ENCODE measurements at regions not wholly inside any gene's neighbourhood (a gene's known extent, or its start where the extent isn't known, plus 50 kb on each side); places are given as distances from the start of the nearest gene placed in this dataset.
"Not testable (repeated sequence)": the region's sequence is repeated elsewhere in the genome, so short reads cannot be mapped to it uniquely, and the experiment has no call there.

- no peak for DNase-seq (ENCODE audit: low read depth, low spot score)
Measured at GRCh38 chr2:237234268-237234667, 148.6 kb downstream of the COPS8 start.

DNA sequence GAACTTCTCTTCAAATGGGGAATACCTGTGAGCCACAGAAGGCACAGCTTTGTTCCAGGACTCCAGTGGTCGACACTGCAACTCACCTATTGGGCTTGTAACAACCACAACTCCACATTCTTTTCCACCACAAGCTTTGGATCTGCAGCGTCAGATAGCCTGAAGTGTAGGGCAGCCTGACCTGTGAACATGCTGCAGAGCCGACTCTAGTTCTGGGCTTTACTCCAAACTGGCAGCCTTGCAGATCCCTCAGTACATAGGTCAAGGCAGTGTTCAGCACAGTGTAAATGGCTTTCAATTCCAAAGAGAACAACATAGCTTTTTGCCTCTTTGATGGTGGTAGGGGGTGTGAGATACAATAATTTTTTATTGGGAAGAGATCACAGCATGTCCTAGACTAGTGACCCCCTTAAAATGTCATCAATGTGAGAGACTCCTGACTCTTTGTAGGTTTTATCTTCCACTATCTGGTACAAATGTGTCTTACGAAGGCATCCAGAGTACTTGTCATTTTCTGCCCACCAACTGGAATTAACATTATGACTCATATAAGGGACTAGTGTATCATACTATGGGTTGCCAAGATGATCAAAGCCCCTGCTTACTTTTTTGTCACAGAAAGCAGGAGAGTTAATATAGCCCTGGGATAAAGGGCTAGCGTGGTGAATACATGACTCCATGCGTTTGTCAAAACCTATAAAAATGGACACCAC, 149.8 kb downstream of the COPS8 start:
- DNase-seq (ENCODE audit: low read depth, low spot score): no peak

More at GRCh38 chr2:237234268-237234667, 148.6 kb downstream of the COPS8 start:
- H3K4me3 ChIP-seq (ENCODE audit: low read length): no peak overlapping the region

GRCh38 chr2:237236188-237236587, 150.5 kb downstream of the COPS8 start:
- DNase-seq (ENCODE audit: low read depth, low spot score): no peak
- no peak overlapping the region for H3K4me3 ChIP-seq (ENCODE audit: low read length)

More for the DNA sequence above, 149.8 kb downstream of the COPS8 start:
- no peak overlapping the region for H3K4me3 ChIP-seq (ENCODE audit: low read length)

GRCh38 chr2:237238249-237238648, 152.6 kb downstream of the COPS8 start:
- no peak for DNase-seq (ENCODE audit: low read depth, low spot score)
- no peak overlapping the region for H3K4me3 ChIP-seq (ENCODE audit: low read length)

- DNase-seq (ENCODE audit: low read depth, low spot score): no peak
- H3K4me3 ChIP-seq (ENCODE audit: low read length): no peak overlapping the region
Measured at GRCh38 chr2:237240252-237240651, 154.6 kb downstream of the COPS8 start.

DNA sequence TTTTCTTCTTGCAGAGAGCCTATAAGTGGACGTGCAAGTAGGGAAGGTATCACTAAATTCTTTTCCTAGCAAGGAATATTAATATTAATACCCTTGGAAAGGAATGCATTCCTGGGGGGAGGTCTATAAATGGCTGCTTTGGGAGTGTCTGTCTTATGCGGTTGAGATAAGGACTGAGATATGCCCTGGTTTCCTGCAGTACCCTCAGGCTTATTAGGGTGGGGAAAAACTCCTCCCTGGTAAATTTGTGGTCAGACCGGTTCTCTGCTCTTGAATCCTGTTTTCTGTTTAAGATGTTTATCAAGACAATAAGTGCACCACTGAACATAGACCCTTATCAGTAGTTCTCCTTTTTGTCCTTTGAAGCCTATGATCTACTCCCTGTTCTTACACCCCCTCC, 155.2 kb downstream of the COPS8 start:
- H3K4me3 ChIP-seq (ENCODE audit: low read length); DNase-seq (ENCODE audit: low read depth, low spot score): not testable (repeated sequence)

GRCh38 chr2:237242091-237242536, 156.4 kb downstream of the COPS8 start:
- no peak overlapping the region for H3K4me3 ChIP-seq (ENCODE audit: low read length)
- DNase-seq (ENCODE audit: low read depth, low spot score): no peak

GRCh38 chr2:237243487-237243886, 157.8 kb downstream of the COPS8 start:
- no peak for DNase-seq (ENCODE audit: low read depth, low spot score)
- H3K4me3 ChIP-seq (ENCODE audit: low read length): no peak overlapping the region

- DNase-seq (ENCODE audit: low read depth, low spot score): no peak
- H3K4me3 ChIP-seq (ENCODE audit: low read length): no peak overlapping the region
Measured at GRCh38 chr2:237244178-237244577, 158.5 kb downstream of the COPS8 start.

GRCh38 chr2:237244976-237245646, 159.4 kb downstream of the COPS8 start:
- DNase-seq (ENCODE audit: low read depth, low spot score): no peak
- no peak overlapping the region for H3K4me3 ChIP-seq (ENCODE audit: low read length)

DNA sequence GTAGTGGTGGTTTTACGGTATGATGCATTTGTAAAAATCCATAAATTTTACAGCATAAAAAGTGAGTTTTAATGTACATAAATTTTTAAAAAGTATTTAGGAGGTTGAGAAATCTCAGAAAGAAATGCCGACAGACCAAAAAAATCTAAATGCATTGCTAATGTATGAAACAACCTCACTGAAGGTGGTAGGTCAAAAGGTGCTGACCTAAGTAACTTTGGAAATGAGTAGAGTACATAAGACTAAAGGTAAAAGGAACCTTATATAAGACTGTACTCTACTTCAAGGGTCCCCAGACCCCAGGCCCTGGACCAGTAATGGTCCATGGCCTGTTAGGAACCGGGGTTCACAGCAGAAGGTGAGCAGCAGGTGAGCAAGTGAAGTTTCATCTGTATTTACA, 163.4 kb downstream of the COL6A3 start:
- H3K4me3 ChIP-seq (ENCODE audit: low read length): no peak overlapping the region
- DNase-seq (ENCODE audit: low read depth, low spot score): no peak

DNA sequence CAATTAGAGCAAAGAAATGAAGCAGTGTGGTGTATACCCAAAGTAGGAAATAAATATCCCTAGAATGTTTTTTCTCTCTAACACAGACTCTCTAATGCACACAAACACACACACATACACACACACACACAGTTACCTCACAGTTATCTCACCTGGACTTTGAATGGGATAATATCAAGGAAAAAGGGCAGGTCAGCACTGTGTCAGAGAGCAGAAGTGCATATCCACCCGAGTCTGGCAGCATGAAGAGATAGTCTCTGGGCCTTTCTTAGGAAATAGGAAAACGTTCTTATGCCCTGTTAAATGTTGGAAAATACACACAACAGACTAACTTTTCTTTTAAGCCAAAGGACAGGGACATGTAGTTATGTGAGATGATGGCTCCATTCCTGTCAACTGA, 162.0 kb downstream of the COL6A3 start:
- H3K4me3 ChIP-seq (ENCODE audit: low read length): no peak overlapping the region
- no peak for DNase-seq (ENCODE audit: low read depth, low spot score)

- no peak overlapping the region for H3K4me3 ChIP-seq (ENCODE audit: low read length)
- DNase-seq (ENCODE audit: low read depth, low spot score): no peak
Measured at GRCh38 chr2:237253046-237253702, 160.8 kb downstream of the COL6A3 start.

DNA sequence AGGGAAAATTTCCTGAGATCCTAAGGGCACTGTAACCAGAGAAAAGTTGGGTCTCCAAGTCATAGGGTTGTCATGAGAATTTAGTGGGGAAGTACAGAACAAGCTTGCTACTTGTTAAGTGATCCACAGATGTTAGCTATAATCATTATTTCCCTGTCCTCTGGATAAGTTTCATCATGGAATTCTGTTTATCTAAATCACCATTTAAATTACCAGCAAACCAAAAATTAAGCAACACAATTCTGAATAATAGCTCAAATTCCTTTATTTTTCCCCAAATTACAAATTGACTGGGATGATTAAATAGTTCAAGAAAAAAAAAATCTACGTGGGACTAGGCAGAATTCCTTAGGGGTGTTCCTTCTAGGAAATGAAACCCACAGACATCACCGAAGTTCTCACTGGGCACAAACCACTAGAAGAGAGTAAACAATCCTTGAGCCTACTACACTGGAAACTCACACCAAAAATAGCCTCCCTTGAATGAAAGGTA, 159.5 kb downstream of the COL6A3 start:
- H3K4me3 ChIP-seq (ENCODE audit: low read length): no peak overlapping the region
- DNase-seq (ENCODE audit: low read depth, low spot score): no peak

- DNase-seq (ENCODE audit: low read depth, low spot score): no peak
- no peak overlapping the region for H3K4me3 ChIP-seq (ENCODE audit: low read length)
Measured at GRCh38 chr2:237254911-237255578, 158.9 kb downstream of the COL6A3 start.

DNA sequence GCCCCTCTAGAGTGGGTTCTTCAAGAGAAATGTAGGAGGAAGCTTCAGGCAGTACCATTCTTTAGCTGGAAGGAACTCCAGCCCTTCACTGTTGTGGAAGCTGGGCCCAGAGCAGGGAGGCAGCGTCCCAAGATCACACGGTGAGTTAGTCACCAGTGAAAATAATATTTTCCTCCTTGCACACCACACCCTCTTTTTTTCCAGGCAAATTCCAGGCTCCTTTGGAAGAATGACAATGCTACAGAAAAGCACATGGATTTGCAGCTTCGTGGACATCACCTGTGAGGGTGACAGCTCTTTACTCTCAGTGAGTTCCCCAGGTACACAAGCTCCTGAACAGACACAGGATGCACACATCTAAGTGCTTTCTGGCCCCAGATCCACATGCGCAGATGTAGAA, 157.1 kb downstream of the COL6A3 start:
- no peak overlapping the region for H3K4me3 ChIP-seq (ENCODE audit: low read length)
- DNase-seq (ENCODE audit: low read depth, low spot score): no peak

- DNase-seq (ENCODE audit: low read depth, low spot score): no peak
- no peak overlapping the region for H3K4me3 ChIP-seq (ENCODE audit: low read length)
Measured at GRCh38 chr2:237257471-237257951, 156.5 kb downstream of the COL6A3 start.

- H3K4me3 ChIP-seq (ENCODE audit: low read length): no peak overlapping the region
- no peak for DNase-seq (ENCODE audit: low read depth, low spot score)
Measured at GRCh38 chr2:237258116-237258515, 155.8 kb downstream of the COL6A3 start.

- H3K4me3 ChIP-seq (ENCODE audit: low read length): no peak overlapping the region
- DNase-seq (ENCODE audit: low read depth, low spot score): no peak
Measured at GRCh38 chr2:237258615-237259014, 155.3 kb downstream of the COL6A3 start.
